IPS-15b (cell line): ENCODE measurements at regions not wholly inside any gene's neighbourhood (a gene's known extent, or its start where the extent isn't known, plus 50 kb on each side); places are given as distances from the start of the nearest gene placed in this dataset.

Experiments used
- H3K27me3 ChIP-seq: one replicate; pipeline ENCODE4 v1.6.1; 2013; ENCODE audit warnings: low read length; ENCODE audit not compliant: control insufficient read depth, insufficient read depth
- H3K36me3 ChIP-seq: one replicate; pipeline ENCODE4 v1.6.1; 2013; ENCODE audit warnings: low read length; ENCODE audit not compliant: control insufficient read depth, insufficient read depth
- H3K4me1 ChIP-seq: one replicate; pipeline ENCODE4 v1.6.1; 2013; ENCODE audit warnings: mild to moderate bottlenecking, low read length; ENCODE audit not compliant: control insufficient read depth, insufficient read depth
- H3K4me3 ChIP-seq: one replicate; pipeline ENCODE4 v1.5.1; 2013; ENCODE audit warnings: low read depth, low read length
- H3K9ac ChIP-seq: one replicate; pipeline ENCODE4 v1.6.1; 2013; ENCODE audit warnings: low read depth, mild to moderate bottlenecking, low read length
- H3K9me3 ChIP-seq: one replicate; pipeline ENCODE4 v1.6.1; 2013; ENCODE audit warnings: mild to moderate bottlenecking, low read length; ENCODE audit not compliant: control insufficient read depth, insufficient read depth

DNA sequence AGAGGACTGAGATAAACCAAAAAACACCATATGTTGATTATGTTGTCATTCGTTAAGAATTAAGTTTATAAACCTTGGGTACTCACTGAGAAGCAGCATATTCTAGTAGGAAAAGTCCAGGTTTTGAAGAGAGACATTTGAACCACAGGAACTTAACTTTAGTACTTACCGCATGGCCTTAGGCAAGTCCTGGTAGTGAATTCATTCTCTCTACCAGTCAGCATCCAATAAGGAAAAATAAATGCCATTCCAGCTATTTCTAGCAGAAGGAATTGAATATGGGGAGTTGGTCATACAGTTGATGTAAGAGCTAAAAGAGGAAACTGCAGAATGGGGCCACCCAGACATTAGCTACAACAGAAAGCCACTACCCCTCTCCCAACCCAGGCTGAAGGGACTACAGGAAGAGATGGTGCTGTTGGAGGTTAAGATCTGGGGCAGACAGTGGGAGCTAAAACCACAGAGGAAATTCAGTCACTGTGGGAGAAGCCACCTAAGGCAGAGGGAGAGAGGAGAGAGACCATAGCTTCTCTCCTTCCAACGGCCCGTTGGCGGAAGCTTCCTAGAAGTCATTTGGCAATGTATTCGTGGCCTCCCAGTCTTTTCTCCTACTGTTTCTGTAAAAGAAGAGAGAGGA, 133.8 kb upstream of the RARB start:
- H3K9ac ChIP-seq: no peak overlapping the region
- no peak overlapping the region for H3K4me3 ChIP-seq
- no peaks in the 10 kb centered on the region for H3K9me3 ChIP-seq
- H3K36me3 ChIP-seq: no peaks in the 10 kb centered on the region
- no peaks in the 10 kb centered on the region for H3K4me1 ChIP-seq
- no peaks in the 10 kb centered on the region for H3K27me3 ChIP-seq

GRCh38 chr3:25297667-25298585, 130.1 kb upstream of the RARB start:
- Histone ChIP-seq H3K9me3 (no peaks in the 10 kb centered on the region), H3K4me1 (no peaks in the 10 kb centered on the region), H3K27me3 (no peaks in the 10 kb centered on the region), H3K36me3 (no peaks in the 10 kb centered on the region), H3K9ac (no peak overlapping the region), H3K4me3 (no peak overlapping the region)

GRCh38 chr3:25300141-25300540, 127.9 kb upstream of the RARB start:
- no peaks in the 10 kb centered on the region for H3K9me3 ChIP-seq
- H3K4me1 ChIP-seq: peaks cover 2% of the 10 kb centered on the region

DNA sequence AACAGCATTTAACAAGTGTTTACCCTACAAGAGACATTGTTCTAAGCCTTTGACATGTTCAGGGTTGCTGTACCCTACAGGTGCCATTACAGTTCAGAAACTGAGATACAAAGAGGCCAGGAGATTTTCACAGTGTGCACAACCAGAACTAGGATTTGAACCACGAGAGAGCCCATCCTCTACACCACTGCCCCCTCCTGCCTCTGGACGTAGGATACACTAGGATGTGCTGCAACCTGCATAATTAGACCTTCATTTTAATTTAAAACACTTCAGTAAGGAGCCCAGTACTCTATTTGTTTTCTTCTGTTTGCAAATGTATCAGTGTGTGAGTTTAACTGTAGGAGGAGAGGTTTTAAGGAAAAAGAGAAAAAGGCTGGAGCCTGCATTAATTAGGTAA, 123.1 kb upstream of the RARB start:
- Histone ChIP-seq H3K4me3 (no peak overlapping the region), H3K36me3 (no peaks in the 10 kb centered on the region), H3K9ac (no peak overlapping the region), H3K4me1 (peaks cover 2% of the 10 kb centered on the region), H3K9me3 (no peaks in the 10 kb centered on the region), H3K27me3 (no peaks in the 10 kb centered on the region)

More at GRCh38 chr3:25300141-25300540, 127.9 kb upstream of the RARB start:
- no peaks in the 10 kb centered on the region for H3K27me3 ChIP-seq
- no peaks in the 10 kb centered on the region for H3K36me3 ChIP-seq
- no peak overlapping the region for H3K9ac ChIP-seq
- H3K4me3 ChIP-seq: no peak overlapping the region

- no peaks in the 10 kb centered on the region for H3K9me3 ChIP-seq
- H3K27me3 ChIP-seq: no peaks in the 10 kb centered on the region
- no peak overlapping the region for H3K4me3 ChIP-seq
- no peaks in the 10 kb centered on the region for H3K36me3 ChIP-seq
- no peak overlapping the region for H3K9ac ChIP-seq
- peaks cover 2% of the 10 kb centered on the region for H3K4me1 ChIP-seq
Observed at GRCh38 chr3:25306066-25306465, 122.0 kb upstream of the RARB start.

GRCh38 chr3:25306705-25307104, 121.4 kb upstream of the RARB start:
- no peak overlapping the region for H3K9ac ChIP-seq
- H3K9me3 ChIP-seq: no peaks in the 10 kb centered on the region
- H3K4me3 ChIP-seq: no peak overlapping the region
- no peaks in the 10 kb centered on the region for H3K27me3 ChIP-seq
- peaks cover 2% of the 10 kb centered on the region for H3K4me1 ChIP-seq
- no peaks in the 10 kb centered on the region for H3K36me3 ChIP-seq

DNA sequence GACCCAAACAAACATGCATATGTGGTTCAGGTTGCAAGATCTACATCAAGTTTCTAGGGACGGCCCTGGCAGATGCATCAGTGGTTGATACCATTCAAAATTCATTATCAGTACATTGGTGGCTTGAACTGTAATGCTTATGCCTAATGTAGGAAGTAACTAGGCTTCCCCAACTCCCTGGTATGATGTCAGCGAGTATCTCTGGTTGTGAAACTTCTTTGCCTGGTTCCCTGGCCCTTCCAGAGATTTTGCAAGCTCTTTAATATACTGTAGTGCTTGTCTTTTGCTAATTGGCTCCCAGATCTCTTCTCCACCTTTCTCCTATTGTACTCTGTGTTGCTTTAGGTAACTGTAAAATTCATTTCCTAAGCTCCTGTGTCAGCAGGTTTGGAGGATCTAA, 114.8 kb upstream of the RARB start:
- H3K4me3 ChIP-seq: no peak overlapping the region
- no peaks in the 10 kb centered on the region for H3K36me3 ChIP-seq
- H3K9ac ChIP-seq: no peak overlapping the region
- no peaks in the 10 kb centered on the region for H3K9me3 ChIP-seq
- H3K4me1 ChIP-seq: no peaks in the 10 kb centered on the region
- H3K27me3 ChIP-seq: no peaks in the 10 kb centered on the region

GRCh38 chr3:25324954-25325655, 103.0 kb upstream of the RARB start:
- no peaks in the 10 kb centered on the region for H3K27me3 ChIP-seq
- H3K9ac ChIP-seq: no peak overlapping the region
- H3K4me1 ChIP-seq: peaks cover 9% of the 10 kb centered on the region
- H3K4me3 ChIP-seq: no peak overlapping the region
- no peaks in the 10 kb centered on the region for H3K36me3 ChIP-seq
- no peaks in the 10 kb centered on the region for H3K9me3 ChIP-seq

DNA sequence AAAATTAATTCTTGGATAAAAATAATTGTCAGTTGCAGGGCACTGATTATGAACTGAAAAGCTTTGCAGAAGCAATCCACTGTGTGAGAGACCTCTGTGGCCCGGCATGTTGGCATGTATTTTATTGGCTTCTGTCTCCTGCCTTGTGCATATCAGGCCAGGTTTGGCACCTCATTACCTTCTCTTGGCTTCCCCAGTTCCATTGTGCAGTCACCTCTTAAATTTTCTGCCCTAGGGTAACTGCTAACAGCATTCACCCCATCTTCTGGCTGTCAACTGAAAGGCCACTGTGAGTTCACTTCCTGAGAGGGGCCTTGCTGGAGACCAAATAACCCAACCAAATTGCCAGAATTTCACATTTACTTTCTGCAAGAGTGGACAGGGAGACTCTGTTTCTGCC, 92.7 kb upstream of the RARB start:
- no peaks in the 10 kb centered on the region for H3K27me3 ChIP-seq
- H3K9me3 ChIP-seq: no peaks in the 10 kb centered on the region
- H3K36me3 ChIP-seq: no peaks in the 10 kb centered on the region
- no peaks in the 10 kb centered on the region for H3K4me1 ChIP-seq
- H3K4me3 ChIP-seq: no peak overlapping the region
- no peak overlapping the region for H3K9ac ChIP-seq

DNA sequence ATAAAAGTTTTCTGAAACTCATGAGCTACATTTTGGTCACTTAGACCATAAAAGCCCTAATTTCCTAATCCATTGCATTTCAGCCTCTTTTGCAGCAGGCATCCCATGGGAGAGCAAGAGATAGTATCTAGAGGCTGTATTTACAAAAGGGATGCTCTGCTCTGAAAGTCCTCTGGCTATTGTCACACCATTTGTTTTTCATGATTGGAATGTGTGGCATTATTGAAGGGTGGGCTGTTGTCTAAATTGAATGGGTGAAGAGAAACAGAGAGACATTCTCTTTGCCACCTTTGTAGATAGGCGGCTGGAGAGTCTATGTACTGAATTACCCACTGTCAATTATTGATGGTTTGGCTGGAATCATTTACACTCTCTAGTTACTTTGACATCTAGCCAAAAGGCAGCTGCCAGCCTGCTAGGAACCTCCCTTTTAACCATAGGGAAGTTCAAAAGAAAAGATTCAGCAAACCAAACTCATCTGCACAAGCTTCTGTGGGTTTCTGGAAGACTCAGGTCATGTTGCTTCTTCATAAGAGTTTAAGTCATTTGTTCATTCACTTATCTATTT, 89.8 kb upstream of the RARB start:
- H3K9me3 ChIP-seq: no peaks in the 10 kb centered on the region
- H3K9ac ChIP-seq: no peak overlapping the region
- H3K4me3 ChIP-seq: no peak overlapping the region
- H3K36me3 ChIP-seq: no peaks in the 10 kb centered on the region
- no peaks in the 10 kb centered on the region for H3K4me1 ChIP-seq
- H3K27me3 ChIP-seq: no peaks in the 10 kb centered on the region

DNA sequence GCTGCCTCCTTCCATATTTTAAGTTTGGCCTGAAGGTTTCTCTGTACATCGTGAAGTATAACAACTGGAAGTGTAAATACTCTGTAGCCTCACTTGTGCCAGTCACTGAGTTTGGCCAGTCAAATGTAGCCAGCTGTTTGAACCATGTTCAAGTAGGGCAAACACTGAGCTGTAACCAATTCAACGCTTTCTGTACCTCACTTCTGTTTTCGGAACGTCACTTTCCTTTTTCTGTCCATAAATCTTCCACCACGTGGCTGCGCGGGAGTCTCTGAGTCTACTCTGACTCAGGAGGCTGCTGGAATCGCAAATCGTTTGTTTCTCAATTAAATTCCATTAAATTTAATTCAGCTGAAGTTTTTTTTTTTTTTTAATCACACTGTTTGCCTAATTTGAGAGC, 88.8 kb upstream of the RARB start:
- Histone ChIP-seq H3K4me3 (no peak overlapping the region), H3K4me1 (no peaks in the 10 kb centered on the region), H3K36me3 (no peaks in the 10 kb centered on the region), H3K9me3 (no peaks in the 10 kb centered on the region), H3K27me3 (no peaks in the 10 kb centered on the region), H3K9ac (no peak overlapping the region)
